K562 (cell line): ENCODE measurements at regions not wholly inside any gene's neighbourhood (a gene's known extent, or its start where the extent isn't known, plus 50 kb on each side); places are given as distances from the start of the nearest gene placed in this dataset.

Experiments
- ATAC-seq: fragments of 200-7000 bp; cut with Tn5 transposase; 3 replicates; pipeline ENCODE4 v1.9.1; 2020; ENCODE audit warnings: moderate library complexity
- BruUV-seq: library from RNA; stranded (reverse); fragments of 400-500 nt; replicated peaks from 2 replicates; lab custom pipeline; 2021; lab: Mats Ljungman, UMichigan
- CTCF ChIA-PET: fragments of 300-600 bp; formaldehyde crosslinking; extraction: SDS; loops from one replicate; lab custom pipeline; 2021; ENCODE audit warnings: low intra/inter-chr PET ratio; lab: Yijun Ruan, JAX
- POLR2A ChIA-PET: fragments of 300-600, 350-650 bp; sonication (Branson Sonifier 250); formaldehyde crosslinking; extraction: SDS; loops from one replicate; lab custom pipeline; 2021; ENCODE audit warnings: antibody characterized with exemption, inconsistent platforms; lab: Yijun Ruan, JAX
- DNase-seq, 4 experiments: peaks; one replicate each; pipeline versions ENCODE4 v3.0.0 to v3.0.0-alpha.2; 2011 to 2018; ENCODE audit warnings: low spot score in 3 of 4, mixed read lengths in 3 of 4; ENCODE audit errors: extremely low read depth in 1 of 4
- FAIRE-seq: peaks from 2 replicates; lab custom pipeline; 2011; peaks lifted over from hg19 to GRCh38; lab: Jason Lieb, UNC
- H2AFZ ChIP-seq: 2 replicates; pipeline ENCODE4 v1.6.0; 2011; ENCODE audit warnings: low read depth, low read length, control low read depth, inconsistent platforms
- H3K27ac ChIP-seq: fragments of 200-600 bp; 3 replicates; pipeline ENCODE4 v1.8.0; 2011; ENCODE audit warnings: low read depth, mild to moderate bottlenecking, control low read depth, inconsistent platforms, low read length, moderate library complexity, mixed read lengths; ENCODE audit errors: extremely low read depth
- H3K27me3 ChIP-seq, 2 experiments: fragments of 300-600 bp in 1 of 2; 2 replicates in 1 of 2; 3 replicates in 1 of 2; pipeline versions ENCODE4 v1.6.0 to v1.8.0; 2011; ENCODE audit warnings: inconsistent platforms in 2 of 2, low read length in 2 of 2, mild to moderate bottlenecking in 1 of 2, mixed read lengths in 1 of 2, moderate library complexity in 1 of 2; ENCODE audit not compliant: control insufficient read depth in 2 of 2, insufficient read depth in 2 of 2
- H3K36me3 ChIP-seq: fragments of 300-600 bp; 3 replicates; pipeline ENCODE4 v1.8.0; 2011; ENCODE audit warnings: mild to moderate bottlenecking, low read length, inconsistent platforms; ENCODE audit not compliant: control insufficient read depth, insufficient read depth
- H3K4me1 ChIP-seq, 2 experiments: fragments of 200-600 bp in 1 of 2; replicated peaks in 1 of 2; 2 replicates in 1 of 2; 3 replicates in 1 of 2; pipeline versions ENCODE4 v1.5.1 to v1.8.0; 2011; ENCODE audit warnings: inconsistent platforms in 2 of 2, low read length in 2 of 2, mild to moderate bottlenecking in 1 of 2, mixed read lengths in 1 of 2, moderate library complexity in 1 of 2; ENCODE audit not compliant: control insufficient read depth in 2 of 2, insufficient read depth in 2 of 2
- H3K4me2 ChIP-seq: 2 replicates; pipeline ENCODE4 v1.6.1; 2011; ENCODE audit warnings: low read length, control low read depth, inconsistent platforms, mixed read lengths; ENCODE audit not compliant: insufficient read depth
- H3K4me3 ChIP-seq: fragments of 200-600 bp; sonication (generic), shearing (Covaris generic); 2 replicates; pipeline ENCODE4 v1.5.1; 2016; ENCODE audit warnings: control low read depth, inconsistent platforms
- H3K79me2 ChIP-seq: fragments of 200-600 bp; 3 replicates; pipeline ENCODE4 v1.8.0; 2011; ENCODE audit warnings: low read length, inconsistent platforms; ENCODE audit not compliant: control insufficient read depth, insufficient read depth
- H3K9ac ChIP-seq, 2 experiments: 2 replicates each; pipeline versions ENCODE4 v1.6.0 to v1.6.1; 2011; ENCODE audit warnings: low read depth in 2 of 2, low read length in 2 of 2, control low read depth in 1 of 2, inconsistent platforms in 1 of 2, mild to moderate bottlenecking in 1 of 2, mixed read lengths in 1 of 2; ENCODE audit not compliant: insufficient read depth in 1 of 2
- H3K9me1 ChIP-seq: one replicate; pipeline ENCODE4 v1.6.0; 2011; ENCODE audit warnings: inconsistent platforms, mild to moderate bottlenecking, low read length, moderate library complexity; ENCODE audit not compliant: control insufficient read depth, insufficient read depth
- H3K9me3 ChIP-seq: replicated peaks from 2 replicates; pipeline ENCODE4 v1.5.1; 2011; ENCODE audit warnings: low read depth, low read length, inconsistent platforms; ENCODE audit not compliant: control insufficient read depth, insufficient read depth
- H4K20me1 ChIP-seq: replicated peaks from 2 replicates; pipeline ENCODE4 v1.6.1; 2011; ENCODE audit warnings: low read length, inconsistent platforms, mixed read lengths; ENCODE audit not compliant: control insufficient read depth, insufficient read depth
- ARID1B ChIP-seq: fragments of 450-650 bp; IDR thresholded peaks from 2 replicates; pipeline ENCODE4 v1.6.1; 2016; ENCODE audit warnings: antibody characterized with exemption, mild to moderate bottlenecking, inconsistent platforms
- BDP1 ChIP-seq: IDR thresholded peaks from 3 replicates; pipeline ENCODE4 v1.6.1; 2011; ENCODE audit not compliant: insufficient read length, insufficient read depth
- DIDO1 ChIP-seq: fragments of 450-650 bp; IDR thresholded peaks from 2 replicates; pipeline ENCODE4 v1.6.1; 2016; ENCODE audit warnings: low read depth, missing biosample characterization, missing genetic modification characterization
- HBP1 ChIP-seq: fragments of 450-650 bp; formaldehyde crosslinking; IDR thresholded peaks from 2 replicates; pipeline ENCODE4 v1.4.0; 2022; ENCODE audit warnings: missing genetic modification characterization
- HOXB6 ChIP-seq: fragments of 250-450 bp; sonication (Bioruptor Pico); IDR thresholded peaks from 2 replicates; pipeline ENCODE4 v1.5.1; 2022; ENCODE audit warnings: mild to moderate bottlenecking, borderline replicate concordance
- MYC ChIP-seq, 2 experiments: fragments of 250-450 bp in 1 of 2; sonication (Bioruptor Pico) in 1 of 2; IDR thresholded peaks; 2 replicates each; pipeline versions ENCODE4 v1.5.1 to v1.6.1; 2012 to 2021; ENCODE audit warnings: low read depth in 2 of 2, borderline replicate concordance in 1 of 2, improper control_type of control experiment in 1 of 2, low read length in 1 of 2, mild to moderate bottlenecking in 1 of 2, moderate library complexity in 1 of 2
- PCBP2 ChIP-seq: fragments of 200-400 bp; formaldehyde crosslinking; IDR thresholded peaks from 2 replicates; pipeline ENCODE4 v1.6.1; 2018; ENCODE audit warnings: low read length, low read depth, mild to moderate bottlenecking, moderate library complexity; ENCODE audit not compliant: poor library complexity, severe bottlenecking
- PHF21A ChIP-seq: fragments of 450-650 bp; IDR thresholded peaks from 2 replicates; pipeline ENCODE4 v1.6.1; 2017; ENCODE audit warnings: low read depth, borderline replicate concordance
- PHF8 ChIP-seq: fragments of 200-600 bp; sonication (generic); IDR thresholded peaks from 2 replicates; pipeline ENCODE4 v1.6.1; 2012; ENCODE audit warnings: mixed run types, mild to moderate bottlenecking, inconsistent platforms, low read length, moderate library complexity, borderline replicate concordance
- PREB ChIP-seq: sonication (generic); formaldehyde crosslinking; IDR thresholded peaks from 2 replicates; pipeline ENCODE4 v1.8.1; 2023; ENCODE audit warnings: mild to moderate bottlenecking, missing genetic modification reagents
- SRSF1 ChIP-seq: fragments of 200-400 bp; formaldehyde crosslinking; IDR thresholded peaks from 2 replicates; pipeline ENCODE4 v1.6.1; 2017; ENCODE audit warnings: mild to moderate bottlenecking, low read depth, low read length, moderate library complexity
- ZNF23 ChIP-seq: fragments of 250-450 bp; sonication (Bioruptor Pico); IDR thresholded peaks from 2 replicates; pipeline ENCODE4 v1.4.0; 2020; ENCODE audit warnings: mild to moderate bottlenecking
- WGBS: fragments of 100-300 bp; shearing (Covaris generic); methylation state at CpG from one replicate; pipeline ENCODE4 v1.1.6; 2016; ENCODE audit warnings: low coverage, mixed read lengths; ENCODE audit not compliant: insufficient coverage; ENCODE audit errors: missing lambda C conversion rate; 5-methylcytosine and 5-hydroxymethylcytosine counted together
- in situ Hi-C: fragments of 300-500 bp; cut with MboI; formaldehyde crosslinking; loops from 4 replicates; pipeline ENCODE4 v1.15.0; 2018; ENCODE audit warnings: inconsistent platforms, mixed read lengths
- intact Hi-C: fragments of 100-400 bp; cut with micrococcal nuclease; formaldehyde crosslinking; loops from 2 replicates; pipeline ENCODE4 v1.14.2; 2022
- TF ChIP-seq, protein P1 (sequence below), 2 experiments: IDR thresholded peaks in 1 of 2; conservative IDR thresholded peaks in 1 of 2; 2 replicates each; pipeline ENCODE4 v1.6.1; 2016; ENCODE audit warnings: low read depth in 2 of 2, mild to moderate bottlenecking in 1 of 2, missing compliant biosample characterization in 1 of 2, missing genetic modification characterization in 1 of 2, moderate library complexity in 1 of 2

DNA sequence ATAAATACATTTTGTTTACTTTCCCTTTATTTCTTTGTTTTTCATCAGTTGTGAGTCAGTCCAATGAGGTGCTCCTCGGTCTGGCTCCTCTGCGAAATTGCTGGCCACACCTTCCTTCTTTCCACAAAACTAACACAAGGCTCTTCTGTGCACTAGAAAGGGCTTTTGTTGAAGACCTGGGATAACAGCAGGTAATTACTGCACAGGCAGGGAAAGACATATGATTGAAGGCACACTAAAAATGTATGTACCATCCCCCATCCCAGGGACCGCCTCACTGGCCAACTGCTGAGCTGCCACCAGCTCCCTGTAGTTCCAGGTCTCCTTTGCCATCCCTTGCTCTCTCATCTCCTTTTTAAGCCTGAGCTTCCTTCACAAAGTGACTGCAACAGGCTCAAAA is 180.5 kb downstream of the EFNB2 start:
- no peak for TF ChIP-seq DIDO1
- TF ChIP-seq PHF8, result no peak
- TF ChIP-seq BDP1, result no peak
- no peak for TF ChIP-seq PREB (CRISPR knock-in tag)
- TF ChIP-seq, protein P1, sequence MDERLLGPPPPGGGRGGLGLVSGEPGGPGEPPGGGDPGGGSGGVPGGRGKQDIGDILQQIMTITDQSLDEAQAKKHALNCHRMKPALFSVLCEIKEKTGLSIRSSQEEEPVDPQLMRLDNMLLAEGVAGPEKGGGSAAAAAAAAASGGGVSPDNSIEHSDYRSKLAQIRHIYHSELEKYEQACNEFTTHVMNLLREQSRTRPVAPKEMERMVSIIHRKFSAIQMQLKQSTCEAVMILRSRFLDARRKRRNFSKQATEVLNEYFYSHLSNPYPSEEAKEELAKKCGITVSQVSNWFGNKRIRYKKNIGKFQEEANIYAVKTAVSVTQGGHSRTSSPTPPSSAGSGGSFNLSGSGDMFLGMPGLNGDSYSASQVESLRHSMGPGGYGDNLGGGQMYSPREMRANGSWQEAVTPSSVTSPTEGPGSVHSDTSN (CRISPR knock-in tag; IDR thresholded peaks at IDR 0.05; ENCODE audit: low read depth), result no peak
- TF ChIP-seq, protein P1 (tag; conservative IDR thresholded peaks at IDR 0.05; ENCODE audit: low read depth), result no peak
- TF ChIP-seq SRSF1, result no peak
- TF ChIP-seq PCBP2, result no peak
- no peak for TF ChIP-seq HBP1
- no peak for TF ChIP-seq HOXB6 (CRISPR knock-in tag)
- no peak for TF ChIP-seq ZNF23 (CRISPR knock-in tag)
- TF ChIP-seq ARID1B, result no peak
- no peak for TF ChIP-seq PHF21A
- no peak for TF ChIP-seq MYC (IDR thresholded peaks at IDR 0.05; ENCODE audit: low read depth, low read length)
- no peak for TF ChIP-seq MYC (CRISPR knock-in tag; IDR thresholded peaks at IDR 0.05; ENCODE audit: borderline replicate concordance, low read depth)
- H3K27me3 ChIP-seq, result no peaks in the 10 kb centered on the region
- FAIRE-seq (no peak), DNase-seq (no peak), ATAC-seq (no peak)
- H3K9me1 ChIP-seq, result no peaks in the 10 kb centered on the region
- no peak overlapping the region for H3K9ac ChIP-seq
- in situ Hi-C loops, result no loop called here
- H3K79me2 ChIP-seq, result no peaks in the 10 kb centered on the region
- H3K36me3 ChIP-seq, result no peaks in the 10 kb centered on the region
- H3K4me1 ChIP-seq, result no peaks in the 10 kb centered on the region
- no peaks in the 10 kb centered on the region for H3K9me3 ChIP-seq
- H3K4me3 ChIP-seq, result no peak overlapping the region
- no TSS peak for BruUV-seq
- CTCF ChIA-PET, result no interaction called here
- H3K27ac ChIP-seq, result no peak overlapping the region
- intact Hi-C loops, result no loop called here
- WGBS, result 0% methylated on average over 2 of the region's 3 CpGs
- POLR2A ChIA-PET, result no interaction called here
- H2AFZ ChIP-seq, result no peak overlapping the region
- no peaks in the 10 kb centered on the region for H4K20me1 ChIP-seq
- H3K4me2 ChIP-seq, result no peak overlapping the region
